ENCODE measurements at regions not wholly inside any gene's neighbourhood (a gene's known extent, or its start where the extent isn't known, plus 50 kb on each side); places are given as distances from the start of the nearest gene placed in this dataset.

- no peaks in the 10 kb centered on the region for H3K27me3 ChIP-seq (ENCODE audit: control insufficient read depth in 1 of 2, insufficient read depth in 2 of 2, low read length in 1 of 2)
- H3K4me3 ChIP-seq (ENCODE audit: low read length in 2 of 2): no peak overlapping the region
Measured at GRCh38 chr14:84533791-84534190, 996.2 kb upstream of the FLRT2 start.

GRCh38 chr14:84535484-84535883, 994.5 kb upstream of the FLRT2 start:
- no peaks in the 10 kb centered on the region for H3K9me3 ChIP-seq (ENCODE audit: control insufficient read depth, low read length)
- no peak for DNase-seq
- H3K36me3 ChIP-seq (ENCODE audit: control insufficient read depth in 1 of 2, insufficient read depth in 2 of 2, low read length in 1 of 2): no peaks in the 10 kb centered on the region
- ATAC-seq (ENCODE audit: low FRiP score): no peak
- H3K27ac ChIP-seq (ENCODE audit: low read depth in 1 of 2, low read length in 2 of 2): no peak overlapping the region
- H3K4me1 ChIP-seq (ENCODE audit: control insufficient read depth in 1 of 2, insufficient read depth in 2 of 2, low read length in 2 of 2): no peaks in the 10 kb centered on the region
- H3K27me3 ChIP-seq (ENCODE audit: control insufficient read depth in 1 of 2, insufficient read depth in 2 of 2, low read length in 1 of 2): no peaks in the 10 kb centered on the region
- intact Hi-C loops (cut with DNase I): no loop called here
- H3K4me3 ChIP-seq (ENCODE audit: low read length in 2 of 2): no peak overlapping the region

More at GRCh38 chr14:84533791-84534190, 996.2 kb upstream of the FLRT2 start:
- no peak for DNase-seq
- Histone ChIP-seq H3K9me3 (ENCODE audit: control insufficient read depth, low read length) (no peaks in the 10 kb centered on the region), H3K27ac (ENCODE audit: low read depth in 1 of 2, low read length in 2 of 2) (no peak overlapping the region), H3K36me3 (ENCODE audit: control insufficient read depth in 1 of 2, insufficient read depth in 2 of 2, low read length in 1 of 2) (no peaks in the 10 kb centered on the region), H3K4me1 (ENCODE audit: control insufficient read depth in 1 of 2, insufficient read depth in 2 of 2, low read length in 2 of 2) (no peaks in the 10 kb centered on the region)
- no peak for ATAC-seq (ENCODE audit: low FRiP score)
- 83 to 87% methylated on average over 4 of the region's 4 CpGs for WGBS, 2 donors
- intact Hi-C loops (cut with DNase I): no loop called here

GRCh38 chr14:84535976-84536375, 994.0 kb upstream of the FLRT2 start:
- intact Hi-C loops (cut with DNase I): no loop called here
- Histone ChIP-seq H3K9me3 (ENCODE audit: control insufficient read depth, low read length) (no peaks in the 10 kb centered on the region), H3K4me1 (ENCODE audit: control insufficient read depth in 1 of 2, insufficient read depth in 2 of 2, low read length in 2 of 2) (no peaks in the 10 kb centered on the region), H3K27me3 (ENCODE audit: control insufficient read depth in 1 of 2, insufficient read depth in 2 of 2, low read length in 1 of 2) (no peaks in the 10 kb centered on the region), H3K36me3 (ENCODE audit: control insufficient read depth in 1 of 2, insufficient read depth in 2 of 2, low read length in 1 of 2) (no peaks in the 10 kb centered on the region), H3K4me3 (ENCODE audit: low read length in 2 of 2) (no peak overlapping the region), H3K27ac (ENCODE audit: low read depth in 1 of 2, low read length in 2 of 2) (no peak overlapping the region)
- DNase-seq: no peak
- 73 to 78% methylated on average over 1 of the region's 1 CpG for WGBS, 2 donors
- no peak for ATAC-seq (ENCODE audit: low FRiP score)

GRCh38 chr14:84541018-84541417, 988.9 kb upstream of the FLRT2 start:
- H3K4me3 ChIP-seq (ENCODE audit: low read length in 2 of 2): no peak overlapping the region
- H3K9me3 ChIP-seq (ENCODE audit: control insufficient read depth, low read length): no peaks in the 10 kb centered on the region
- H3K27ac ChIP-seq (ENCODE audit: low read depth in 1 of 2, low read length in 2 of 2): no peak overlapping the region
- no peaks in the 10 kb centered on the region for H3K27me3 ChIP-seq (ENCODE audit: control insufficient read depth in 1 of 2, insufficient read depth in 2 of 2, low read length in 1 of 2)
- WGBS, 2 donors: 36 to 40% methylated on average over 2 of the region's 2 CpGs
- ATAC-seq (ENCODE audit: low FRiP score) (no peak), DNase-seq (no peak)
- no peaks in the 10 kb centered on the region for H3K36me3 ChIP-seq (ENCODE audit: control insufficient read depth in 1 of 2, insufficient read depth in 2 of 2, low read length in 1 of 2)
- no peaks in the 10 kb centered on the region for H3K4me1 ChIP-seq (ENCODE audit: control insufficient read depth in 1 of 2, insufficient read depth in 2 of 2, low read length in 2 of 2)
- intact Hi-C loops (cut with DNase I): no loop called here

- Histone ChIP-seq H3K27me3 (ENCODE audit: control insufficient read depth in 1 of 2, insufficient read depth in 2 of 2, low read length in 1 of 2) (no peaks in the 10 kb centered on the region), H3K9me3 (ENCODE audit: control insufficient read depth, low read length) (no peaks in the 10 kb centered on the region), H3K27ac (ENCODE audit: low read depth in 1 of 2, low read length in 2 of 2) (no peak overlapping the region), H3K4me3 (ENCODE audit: low read length in 2 of 2) (no peak overlapping the region), H3K36me3 (ENCODE audit: control insufficient read depth in 1 of 2, insufficient read depth in 2 of 2, low read length in 1 of 2) (no peaks in the 10 kb centered on the region), H3K4me1 (ENCODE audit: control insufficient read depth in 1 of 2, insufficient read depth in 2 of 2, low read length in 2 of 2) (no peaks in the 10 kb centered on the region)
- ATAC-seq (ENCODE audit: low FRiP score): no peak
- no peak for DNase-seq
- WGBS, 2 donors: 95% methylated on average over 1 of the region's 1 CpG
- intact Hi-C loops (cut with DNase I): no loop called here
Measured at GRCh38 chr14:84543859-84544258, 986.1 kb upstream of the FLRT2 start.

GRCh38 chr14:84544486-84545131, 985.3 kb upstream of the FLRT2 start:
- WGBS, 2 donors: 73 to 75% methylated on average over 6 of the region's 6 CpGs
- no peaks in the 10 kb centered on the region for H3K4me1 ChIP-seq (ENCODE audit: control insufficient read depth in 1 of 2, insufficient read depth in 2 of 2, low read length in 2 of 2)
- H3K36me3 ChIP-seq (ENCODE audit: control insufficient read depth in 1 of 2, insufficient read depth in 2 of 2, low read length in 1 of 2): no peaks in the 10 kb centered on the region
- no peaks in the 10 kb centered on the region for H3K9me3 ChIP-seq (ENCODE audit: control insufficient read depth, low read length)
- ATAC-seq (ENCODE audit: low FRiP score) (no peak), DNase-seq (no peak)
- intact Hi-C loops (cut with DNase I): no loop called here
- H3K27me3 ChIP-seq (ENCODE audit: control insufficient read depth in 1 of 2, insufficient read depth in 2 of 2, low read length in 1 of 2): no peaks in the 10 kb centered on the region
- H3K27ac ChIP-seq (ENCODE audit: low read depth in 1 of 2, low read length in 2 of 2): no peak overlapping the region
- H3K4me3 ChIP-seq (ENCODE audit: low read length in 2 of 2): no peak overlapping the region

GRCh38 chr14:84546236-84546635, 983.7 kb upstream of the FLRT2 start:
- Histone ChIP-seq H3K27ac (ENCODE audit: low read depth in 1 of 2, low read length in 2 of 2) (no peak overlapping the region), H3K36me3 (ENCODE audit: control insufficient read depth in 1 of 2, insufficient read depth in 2 of 2, low read length in 1 of 2) (no peaks in the 10 kb centered on the region), H3K9me3 (ENCODE audit: control insufficient read depth, low read length) (no peaks in the 10 kb centered on the region), H3K27me3 (ENCODE audit: control insufficient read depth in 1 of 2, insufficient read depth in 2 of 2, low read length in 1 of 2) (no peaks in the 10 kb centered on the region), H3K4me1 (ENCODE audit: control insufficient read depth in 1 of 2, insufficient read depth in 2 of 2, low read length in 2 of 2) (no peaks in the 10 kb centered on the region), H3K4me3 (ENCODE audit: low read length in 2 of 2) (no peak overlapping the region)
- DNase-seq (no peak), ATAC-seq (ENCODE audit: low FRiP score) (no peak)
- 57 to 76% methylated on average over 2 of the region's 2 CpGs for WGBS, 2 donors
- intact Hi-C loops (cut with DNase I): no loop called here

- DNase-seq (no peak), ATAC-seq (ENCODE audit: low FRiP score) (no peak)
- WGBS, 2 donors: 20 to 25% methylated on average over 3 of the region's 3 CpGs
- no peak overlapping the region for H3K4me3 ChIP-seq (ENCODE audit: low read length in 2 of 2)
- no peaks in the 10 kb centered on the region for H3K9me3 ChIP-seq (ENCODE audit: control insufficient read depth, low read length)
- no peaks in the 10 kb centered on the region for H3K36me3 ChIP-seq (ENCODE audit: control insufficient read depth in 1 of 2, insufficient read depth in 2 of 2, low read length in 1 of 2)
- intact Hi-C loops (cut with DNase I): no loop called here
- no peaks in the 10 kb centered on the region for H3K27me3 ChIP-seq (ENCODE audit: control insufficient read depth in 1 of 2, insufficient read depth in 2 of 2, low read length in 1 of 2)
- H3K4me1 ChIP-seq (ENCODE audit: control insufficient read depth in 1 of 2, insufficient read depth in 2 of 2, low read length in 2 of 2): no peaks in the 10 kb centered on the region
- H3K27ac ChIP-seq (ENCODE audit: low read depth in 1 of 2, low read length in 2 of 2): no peak overlapping the region
Measured at GRCh38 chr14:84554136-84554535, 975.8 kb upstream of the FLRT2 start.

GRCh38 chr14:84555493-84555892, 974.5 kb upstream of the FLRT2 start:
- no peaks in the 10 kb centered on the region for H3K9me3 ChIP-seq (ENCODE audit: control insufficient read depth, low read length)
- DNase-seq: no peak
- H3K36me3 ChIP-seq (ENCODE audit: control insufficient read depth in 1 of 2, insufficient read depth in 2 of 2, low read length in 1 of 2): no peaks in the 10 kb centered on the region
- intact Hi-C loops (cut with DNase I): no loop called here
- WGBS, 2 donors: 53 to 64% methylated on average over 2 of the region's 2 CpGs
- H3K27ac ChIP-seq (ENCODE audit: low read depth in 1 of 2, low read length in 2 of 2): no peak overlapping the region
- no peaks in the 10 kb centered on the region for H3K27me3 ChIP-seq (ENCODE audit: control insufficient read depth in 1 of 2, insufficient read depth in 2 of 2, low read length in 1 of 2)
- ATAC-seq (ENCODE audit: low FRiP score): no peak
- no peak overlapping the region for H3K4me3 ChIP-seq (ENCODE audit: low read length in 2 of 2)
- H3K4me1 ChIP-seq (ENCODE audit: control insufficient read depth in 1 of 2, insufficient read depth in 2 of 2, low read length in 2 of 2): no peaks in the 10 kb centered on the region

Measured in aorta (tissue), 5 donors.